Astrocyte (in vitro differentiated cells and primary cell): ENCODE measurements at regions not wholly inside any gene's neighbourhood (a gene's known extent, or its start where the extent isn't known, plus 50 kb on each side); places are given as distances from the start of the nearest gene placed in this dataset.

Experiments
- DNase-seq: peaks from one replicate; pipeline ENCODE4 v3.0.0-alpha.2; 2010; ENCODE audit warnings: low read depth
- FAIRE-seq: peaks from 2 replicates; lab custom pipeline; 2011; peaks lifted over from hg19 to GRCh38; lab: Jason Lieb, UNC
- H2AFZ ChIP-seq: 2 replicates; pipeline ENCODE4 v1.6.0; 2012; ENCODE audit warnings: low read depth, low read length, inconsistent platforms
- H3K27ac ChIP-seq: 2 replicates; pipeline ENCODE4 v1.5.1; 2011; ENCODE audit warnings: low read depth, low read length, inconsistent platforms
- H3K27me3 ChIP-seq: 2 replicates; pipeline ENCODE4 v1.6.0; 2011; ENCODE audit warnings: low read length, inconsistent platforms; ENCODE audit not compliant: insufficient read depth
- H3K36me3 ChIP-seq: 2 replicates; pipeline ENCODE4 v1.5.1; 2011; ENCODE audit warnings: low read length, inconsistent platforms; ENCODE audit not compliant: insufficient read depth
- H3K4me1 ChIP-seq: 2 replicates; pipeline ENCODE4 v1.5.1; 2011; ENCODE audit warnings: low read length, inconsistent platforms; ENCODE audit not compliant: insufficient read depth
- H3K4me2 ChIP-seq: 2 replicates; pipeline ENCODE4 v1.6.0; 2012; ENCODE audit warnings: low read length, inconsistent platforms
- H3K4me3 ChIP-seq: 2 replicates; pipeline ENCODE4 v1.5.1; 2011; ENCODE audit warnings: low read depth, mild to moderate bottlenecking, low read length, inconsistent platforms; ENCODE audit not compliant: insufficient read depth
- H3K79me2 ChIP-seq: 2 replicates; pipeline ENCODE4 v1.6.0; 2012; ENCODE audit warnings: mild to moderate bottlenecking, low read length, inconsistent platforms; ENCODE audit not compliant: insufficient read depth
- H3K9ac ChIP-seq: 2 replicates; pipeline ENCODE4 v1.6.0; 2012; ENCODE audit warnings: mild to moderate bottlenecking, low read length, inconsistent platforms
- H3K9me3 ChIP-seq: 2 replicates; pipeline ENCODE4 v1.5.1; 2012; ENCODE audit warnings: low read depth, mild to moderate bottlenecking, low read length, inconsistent platforms; ENCODE audit not compliant: insufficient read depth
- H4K20me1 ChIP-seq: 2 replicates; pipeline ENCODE4 v1.6.0; 2012; ENCODE audit warnings: low read length, inconsistent platforms; ENCODE audit not compliant: insufficient read depth
- H3K27ac Mint-ChIP-seq: one replicate; pipeline ENCODE4 v1.8.0; 2021; ENCODE audit warnings: mild to moderate bottlenecking, mixed read lengths; ENCODE audit not compliant: unreplicated experiment
- H3K27me3 Mint-ChIP-seq: one replicate; pipeline ENCODE4 v1.8.0; 2021; ENCODE audit warnings: low read depth, mixed read lengths; ENCODE audit not compliant: unreplicated experiment
- H3K36me3 Mint-ChIP-seq: one replicate; pipeline ENCODE4 v1.8.0; 2021; ENCODE audit warnings: low read depth, mixed read lengths; ENCODE audit not compliant: unreplicated experiment
- H3K4me1 Mint-ChIP-seq: one replicate; pipeline ENCODE4 v1.8.0; 2021; ENCODE audit warnings: low read depth, mixed read lengths; ENCODE audit not compliant: unreplicated experiment
- H3K4me3 Mint-ChIP-seq: one replicate; pipeline ENCODE4 v1.8.0; 2021; ENCODE audit warnings: mild to moderate bottlenecking, moderate library complexity, mixed read lengths; ENCODE audit not compliant: unreplicated experiment
- H3K9me3 Mint-ChIP-seq: one replicate; pipeline ENCODE4 v1.8.0; 2021; ENCODE audit warnings: mild to moderate bottlenecking, mixed read lengths; ENCODE audit not compliant: unreplicated experiment
- EZH2 ChIP-seq: IDR thresholded peaks from 2 replicates; pipeline ENCODE4 v1.6.1; 2012; ENCODE audit warnings: mild to moderate bottlenecking, low read length, inconsistent platforms; ENCODE audit not compliant: insufficient read depth
- TF ChIP-seq, protein P1 (sequence below): IDR thresholded peaks from 2 replicates; pipeline ENCODE4 v1.5.1; 2011; ENCODE audit warnings: low read depth, mild to moderate bottlenecking, inconsistent platforms, low read length, moderate library complexity; ENCODE audit not compliant: insufficient read depth

DNA sequence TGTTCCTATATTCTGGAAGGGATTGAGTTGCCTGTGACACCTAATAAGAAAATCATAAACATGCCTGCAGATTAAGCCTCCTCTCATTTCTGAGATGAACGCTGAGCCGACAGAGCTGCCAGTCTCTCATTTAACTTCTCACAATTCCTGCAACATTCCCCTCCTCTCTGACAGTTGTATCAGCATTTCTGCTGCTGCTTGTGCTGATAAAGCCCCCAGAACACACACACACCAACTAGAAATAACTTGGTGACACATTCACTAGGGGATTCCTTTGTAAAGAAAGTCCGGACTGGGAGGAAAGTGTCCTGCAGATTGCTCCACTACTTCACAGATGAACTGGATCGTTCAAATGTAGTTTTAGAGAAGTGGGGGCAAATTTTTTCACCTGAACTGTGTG is 437.3 kb downstream of the PLA2G4A start:
- Mint-ChIP-seq H3K27me3 (no peaks in the 10 kb centered on the region), H3K36me3 (no peaks in the 10 kb centered on the region), H3K9me3 (no peaks in the 10 kb centered on the region), H3K4me1 (peaks cover 12% of the 10 kb centered on the region), H3K4me3 (no peak overlapping the region), H3K27ac (no peak overlapping the region)
- DNase-seq (no peak), FAIRE-seq (no peak)
- no peak overlapping the region for H3K27ac ChIP-seq
- no peaks in the 10 kb centered on the region for H3K9me3 ChIP-seq
- H3K4me3 ChIP-seq: no peak overlapping the region
- no peak overlapping the region for H3K9ac ChIP-seq
- no peak overlapping the region for H3K4me2 ChIP-seq
- H3K27me3 ChIP-seq: no peaks in the 10 kb centered on the region
- no peak for TF ChIP-seq EZH2
- TF ChIP-seq, protein P1, sequence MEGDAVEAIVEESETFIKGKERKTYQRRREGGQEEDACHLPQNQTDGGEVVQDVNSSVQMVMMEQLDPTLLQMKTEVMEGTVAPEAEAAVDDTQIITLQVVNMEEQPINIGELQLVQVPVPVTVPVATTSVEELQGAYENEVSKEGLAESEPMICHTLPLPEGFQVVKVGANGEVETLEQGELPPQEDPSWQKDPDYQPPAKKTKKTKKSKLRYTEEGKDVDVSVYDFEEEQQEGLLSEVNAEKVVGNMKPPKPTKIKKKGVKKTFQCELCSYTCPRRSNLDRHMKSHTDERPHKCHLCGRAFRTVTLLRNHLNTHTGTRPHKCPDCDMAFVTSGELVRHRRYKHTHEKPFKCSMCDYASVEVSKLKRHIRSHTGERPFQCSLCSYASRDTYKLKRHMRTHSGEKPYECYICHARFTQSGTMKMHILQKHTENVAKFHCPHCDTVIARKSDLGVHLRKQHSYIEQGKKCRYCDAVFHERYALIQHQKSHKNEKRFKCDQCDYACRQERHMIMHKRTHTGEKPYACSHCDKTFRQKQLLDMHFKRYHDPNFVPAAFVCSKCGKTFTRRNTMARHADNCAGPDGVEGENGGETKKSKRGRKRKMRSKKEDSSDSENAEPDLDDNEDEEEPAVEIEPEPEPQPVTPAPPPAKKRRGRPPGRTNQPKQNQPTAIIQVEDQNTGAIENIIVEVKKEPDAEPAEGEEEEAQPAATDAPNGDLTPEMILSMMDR: no peak
- H2AFZ ChIP-seq: no peak overlapping the region
- H3K79me2 ChIP-seq: no peaks in the 10 kb centered on the region
- no peaks in the 10 kb centered on the region for H3K4me1 ChIP-seq
- no peaks in the 10 kb centered on the region for H3K36me3 ChIP-seq
- H4K20me1 ChIP-seq: no peaks in the 10 kb centered on the region

DNA sequence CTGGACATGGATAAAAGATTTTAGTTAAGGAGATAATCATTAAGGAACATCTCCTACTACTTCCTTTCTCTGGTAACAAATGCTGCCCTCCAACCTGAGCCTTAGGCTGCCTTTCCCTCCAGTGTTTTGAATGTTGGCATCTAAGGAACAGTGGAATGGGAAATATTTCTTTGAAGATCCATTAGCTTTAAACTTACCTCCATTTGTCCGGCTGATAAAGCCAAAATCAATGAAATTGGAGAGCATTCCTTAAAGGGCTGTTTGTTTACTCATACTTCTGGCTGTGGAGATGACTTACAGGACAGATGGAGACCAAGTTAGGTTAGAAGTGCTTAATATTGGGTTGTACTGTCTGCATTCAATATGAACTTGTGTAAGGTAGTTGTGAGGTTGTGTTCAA is 439.1 kb downstream of the PLA2G4A start:
- FAIRE-seq: no peak

DNA sequence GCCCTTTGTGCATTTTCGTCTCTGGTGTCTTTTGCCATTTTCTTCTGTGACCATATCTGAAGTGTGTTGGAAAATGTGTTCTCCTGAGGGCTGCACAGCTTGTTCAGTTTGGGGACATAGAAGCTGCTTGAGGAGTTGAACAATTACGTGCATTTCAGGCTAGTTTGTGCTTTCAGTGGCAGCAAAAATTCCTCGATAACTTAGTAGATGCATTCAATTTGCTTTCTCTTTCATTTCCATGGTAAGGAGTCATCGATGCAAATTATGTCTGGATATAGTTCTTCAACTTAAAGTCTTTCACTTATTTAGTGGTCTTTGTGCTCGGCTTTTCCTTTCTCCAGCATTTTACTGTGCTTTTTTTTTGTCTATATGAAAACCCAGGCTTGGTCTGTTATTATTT is 441.5 kb downstream of the PLA2G4A start:
- H3K36me3 Mint-ChIP-seq: no peaks in the 10 kb centered on the region
- FAIRE-seq: no peak
- TF ChIP-seq EZH2: no peak
- TF ChIP-seq, protein P1: no peak

More for the DNA sequence above, 439.1 kb downstream of the PLA2G4A start:
- H3K27me3 Mint-ChIP-seq: no peaks in the 10 kb centered on the region
- H3K9ac ChIP-seq: no peak overlapping the region
- H3K4me3 ChIP-seq: no peak overlapping the region
- H3K36me3 Mint-ChIP-seq: no peaks in the 10 kb centered on the region
- H3K79me2 ChIP-seq: no peaks in the 10 kb centered on the region
- no peaks in the 10 kb centered on the region for H3K36me3 ChIP-seq
- DNase-seq: no peak
- H3K9me3 Mint-ChIP-seq: no peaks in the 10 kb centered on the region
- H3K9me3 ChIP-seq: no peaks in the 10 kb centered on the region
- no peaks in the 10 kb centered on the region for H3K4me1 ChIP-seq
- no peak overlapping the region for H3K27ac Mint-ChIP-seq
- no peak overlapping the region for H3K4me2 ChIP-seq
- no peak overlapping the region for H3K27ac ChIP-seq
- H3K27me3 ChIP-seq: no peaks in the 10 kb centered on the region
- TF ChIP-seq, protein P1: no peak
- TF ChIP-seq EZH2: no peak
- H2AFZ ChIP-seq: no peak overlapping the region
- no peak overlapping the region for H3K4me3 Mint-ChIP-seq
- no peaks in the 10 kb centered on the region for H4K20me1 ChIP-seq
- peaks cover 12% of the 10 kb centered on the region for H3K4me1 Mint-ChIP-seq

More for the DNA sequence above, 441.5 kb downstream of the PLA2G4A start:
- Mint-ChIP-seq H3K27ac (no peak overlapping the region), H3K9me3 (no peaks in the 10 kb centered on the region), H3K27me3 (no peaks in the 10 kb centered on the region), H3K4me3 (no peak overlapping the region), H3K4me1 (peaks cover 11% of the 10 kb centered on the region)
- H3K36me3 ChIP-seq: no peaks in the 10 kb centered on the region
- no peak overlapping the region for H2AFZ ChIP-seq
- H3K27me3 ChIP-seq: no peaks in the 10 kb centered on the region
- no peak overlapping the region for H3K27ac ChIP-seq
- H3K9me3 ChIP-seq: no peaks in the 10 kb centered on the region
- H3K4me3 ChIP-seq: no peak overlapping the region
- peak overlapping the region; percentile 19 for H3K4me2 ChIP-seq
- no peaks in the 10 kb centered on the region for H3K79me2 ChIP-seq
- H3K4me1 ChIP-seq: no peaks in the 10 kb centered on the region
- H3K9ac ChIP-seq: no peak overlapping the region
- DNase-seq: no peak
- H4K20me1 ChIP-seq: no peaks in the 10 kb centered on the region
